ES-I3 (cell line): ENCODE measurements at regions not wholly inside any gene's neighbourhood (a gene's known extent, or its start where the extent isn't known, plus 50 kb on each side); places are given as distances from the start of the nearest gene placed in this dataset.

ENCODE experiments used
- H3K36me3 ChIP-seq: 2 replicates; pipeline ENCODE4 v1.6.1; 2013; ENCODE audit warnings: mild to moderate bottlenecking, low read length, control low read depth, moderate library complexity; ENCODE audit not compliant: insufficient read depth
- H3K4me1 ChIP-seq: 2 replicates; pipeline ENCODE4 v1.6.1; 2013; ENCODE audit warnings: mild to moderate bottlenecking, control low read depth, low read length; ENCODE audit not compliant: insufficient read depth
- H3K9ac ChIP-seq: 2 replicates; pipeline ENCODE4 v1.6.1; 2013; ENCODE audit warnings: low read depth, mild to moderate bottlenecking, low read length, moderate library complexity
- H3K9me3 ChIP-seq: 2 replicates; pipeline ENCODE4 v1.6.1; 2013; ENCODE audit warnings: mild to moderate bottlenecking, low read length, moderate library complexity; ENCODE audit not compliant: control insufficient read depth, insufficient read depth

GRCh38 chr4:152011469-152011868 is 250.7 kb upstream of the GATB start:
- H3K9me3 ChIP-seq, result peaks cover 4% of the 10 kb centered on the region; the same call in 1 of the 2 replicates
- H3K36me3 ChIP-seq, result no peaks in the 10 kb centered on the region
- H3K4me1 ChIP-seq, result peaks cover 18% of the 10 kb centered on the region
- no peak overlapping the region for H3K9ac ChIP-seq

- H3K36me3 ChIP-seq, result no peaks in the 10 kb centered on the region
- H3K4me1 ChIP-seq, result peaks cover 18% of the 10 kb centered on the region
- H3K9ac ChIP-seq, result no peak overlapping the region
- peaks cover 4% of the 10 kb centered on the region; the same call in 1 of the 2 replicates for H3K9me3 ChIP-seq
Measured at GRCh38 chr4:152010710-152011079, 249.9 kb upstream of the GATB start.

GRCh38 chr4:152009983-152010709 is 249.3 kb upstream of the GATB start:
- no peak overlapping the region for H3K9ac ChIP-seq
- H3K36me3 ChIP-seq, result no peaks in the 10 kb centered on the region
- peaks cover 18% of the 10 kb centered on the region for H3K4me1 ChIP-seq
- peaks cover 4% of the 10 kb centered on the region; the same call in 1 of the 2 replicates for H3K9me3 ChIP-seq

GRCh38 chr4:152009031-152009670 is 248.3 kb upstream of the GATB start:
- no peak overlapping the region for H3K9ac ChIP-seq
- H3K4me1 ChIP-seq, result peaks cover 18% of the 10 kb centered on the region
- H3K36me3 ChIP-seq, result no peaks in the 10 kb centered on the region
- peaks cover 4% of the 10 kb centered on the region; the same call in 1 of the 2 replicates for H3K9me3 ChIP-seq

GRCh38 chr4:152007111-152007510 is 246.3 kb upstream of the GATB start:
- H3K9me3 ChIP-seq, result no peaks in the 10 kb centered on the region
- H3K36me3 ChIP-seq, result no peaks in the 10 kb centered on the region
- peaks cover 18% of the 10 kb centered on the region for H3K4me1 ChIP-seq
- H3K9ac ChIP-seq, result no peak overlapping the region

- Histone ChIP-seq H3K4me1 (peaks cover 9% of the 10 kb centered on the region; the same call in 1 of the 2 replicates), H3K9ac (no peak overlapping the region), H3K9me3 (no peaks in the 10 kb centered on the region), H3K36me3 (no peaks in the 10 kb centered on the region)
Measured at GRCh38 chr4:152004801-152005200, 244.0 kb upstream of the GATB start.

- Histone ChIP-seq H3K9ac (no peak overlapping the region), H3K4me1 (no peaks in the 10 kb centered on the region), H3K9me3 (no peaks in the 10 kb centered on the region), H3K36me3 (no peaks in the 10 kb centered on the region)
Measured at GRCh38 chr4:152000518-152000917, 239.7 kb upstream of the GATB start.

GRCh38 chr4:151998723-151999122 is 237.9 kb upstream of the GATB start:
- Histone ChIP-seq H3K4me1 (no peaks in the 10 kb centered on the region), H3K9ac (no peak overlapping the region), H3K36me3 (no peaks in the 10 kb centered on the region), H3K9me3 (no peaks in the 10 kb centered on the region; the same call in 1 of the 2 replicates)

- H3K4me1 ChIP-seq, result peaks cover 9% of the 10 kb centered on the region
- no peak overlapping the region for H3K9ac ChIP-seq
- no peaks in the 10 kb centered on the region; the same call in 1 of the 2 replicates for H3K9me3 ChIP-seq
- H3K36me3 ChIP-seq, result no peaks in the 10 kb centered on the region
Measured at GRCh38 chr4:151997461-151997860, 236.7 kb upstream of the GATB start.

GRCh38 chr4:151994429-151994828 is 233.6 kb upstream of the GATB start:
- peaks cover 22% of the 10 kb centered on the region for H3K4me1 ChIP-seq
- H3K9ac ChIP-seq, result no peak overlapping the region
- no peaks in the 10 kb centered on the region; the same call in 1 of the 2 replicates for H3K9me3 ChIP-seq
- H3K36me3 ChIP-seq, result no peaks in the 10 kb centered on the region

GRCh38 chr4:151993521-151993920 is 232.7 kb upstream of the GATB start:
- Histone ChIP-seq H3K36me3 (no peaks in the 10 kb centered on the region), H3K9me3 (no peaks in the 10 kb centered on the region; the same call in 1 of the 2 replicates), H3K9ac (no peak overlapping the region), H3K4me1 (peaks cover 22% of the 10 kb centered on the region)

- H3K9ac ChIP-seq, result no peak overlapping the region
- peaks cover 22% of the 10 kb centered on the region for H3K4me1 ChIP-seq
- no peaks in the 10 kb centered on the region for H3K36me3 ChIP-seq
- H3K9me3 ChIP-seq, result no peaks in the 10 kb centered on the region; the same call in 1 of the 2 replicates
Measured at GRCh38 chr4:151992332-151993154, 231.7 kb upstream of the GATB start.

GRCh38 chr4:151991884-151992167 is 231.0 kb upstream of the GATB start:
- H3K9me3 ChIP-seq, result no peaks in the 10 kb centered on the region; the same call in 1 of the 2 replicates
- H3K4me1 ChIP-seq, result peaks cover 22% of the 10 kb centered on the region
- no peak overlapping the region for H3K9ac ChIP-seq
- H3K36me3 ChIP-seq, result no peaks in the 10 kb centered on the region

GRCh38 chr4:151991001-151991883 is 230.4 kb upstream of the GATB start:
- H3K4me1 ChIP-seq, result peaks cover 22% of the 10 kb centered on the region
- H3K9me3 ChIP-seq, result no peaks in the 10 kb centered on the region; the same call in 1 of the 2 replicates
- no peaks in the 10 kb centered on the region for H3K36me3 ChIP-seq
- H3K9ac ChIP-seq, result no peak overlapping the region
